ENCODE measurements at regions not wholly inside any gene's neighbourhood (a gene's known extent, or its start where the extent isn't known, plus 50 kb on each side); places are given as distances from the start of the nearest gene placed in this dataset.

GRCh38 chr2:72036595-72036994 is 111.1 kb downstream of the CYP26B1 start:
- no peak for DNase-seq
- TF ChIP-seq POLR2A (IDR thresholded peaks at IDR 0.05; ENCODE audit: low read length) (no peak), GATA1 (IDR thresholded peaks at IDR 0.05; ENCODE audit: low read depth, low read length) (no peak)

DNA sequence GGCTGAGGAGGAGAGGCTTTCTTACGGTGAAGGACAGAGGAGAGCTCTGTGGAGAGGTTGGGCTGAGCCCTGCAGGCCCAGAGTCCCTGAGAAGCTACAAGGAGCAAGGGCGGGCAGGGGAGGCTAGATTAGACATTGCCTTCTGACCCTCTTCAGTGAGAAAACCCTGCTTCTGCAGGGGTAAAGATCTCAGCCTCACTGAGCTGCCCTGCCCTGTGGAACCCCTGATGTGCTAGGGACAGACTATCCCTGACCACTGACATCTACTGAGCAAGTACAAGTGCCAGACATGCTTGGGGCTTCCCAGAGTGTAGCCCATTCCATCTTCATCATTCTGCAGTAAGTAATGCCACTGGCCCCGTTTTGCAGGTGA is 111.5 kb downstream of the CYP26B1 start:
- no peak for DNase-seq
- TF ChIP-seq POLR2A (IDR thresholded peaks at IDR 0.05; ENCODE audit: low read length) (no peak), GATA1 (IDR thresholded peaks at IDR 0.05; ENCODE audit: low read depth, low read length) (no peak)

GRCh38 chr2:72035518-72036172 is 112.0 kb downstream of the CYP26B1 start:
- DNase-seq, result no peak
- TF ChIP-seq GATA1 (IDR thresholded peaks at IDR 0.05; ENCODE audit: low read depth, low read length) (no peak), POLR2A (IDR thresholded peaks at IDR 0.05; ENCODE audit: low read length) (no peak)

- no peak for DNase-seq
- TF ChIP-seq GATA1 (IDR thresholded peaks at IDR 0.05; ENCODE audit: low read depth, low read length), result no peak
- TF ChIP-seq POLR2A (IDR thresholded peaks at IDR 0.05; ENCODE audit: low read length), result no peak
These were observed 113.1 kb downstream of the CYP26B1 start for GRCh38 chr2:72034353-72035095.

DNA sequence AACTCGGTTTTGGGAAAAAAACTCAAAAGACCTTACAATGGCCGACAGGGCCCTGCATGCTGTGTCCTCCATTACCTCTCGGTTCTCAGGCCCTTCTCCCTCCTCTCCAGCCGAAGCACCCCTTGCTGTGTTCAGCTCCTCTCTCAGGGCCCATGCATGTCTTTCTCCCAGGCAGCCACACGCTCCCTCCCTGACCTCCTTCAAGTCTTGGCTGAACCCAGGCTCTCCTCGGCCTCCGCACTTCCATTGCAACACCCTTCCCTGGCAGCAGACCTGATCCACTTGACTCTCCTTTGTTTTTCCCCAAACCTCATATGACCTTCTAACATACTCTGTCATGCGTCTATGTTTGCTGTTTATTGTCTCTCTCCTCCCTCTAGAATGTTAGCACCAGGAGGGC is 114.0 kb downstream of the CYP26B1 start:
- TF ChIP-seq GATA1 (IDR thresholded peaks at IDR 0.05; ENCODE audit: low read depth, low read length), result no peak
- TF ChIP-seq POLR2A (IDR thresholded peaks at IDR 0.05; ENCODE audit: low read length), result no peak
- no peak for DNase-seq

GRCh38 chr2:72032481-72033041 is 115.1 kb downstream of the CYP26B1 start:
- DNase-seq, result no peak
- TF ChIP-seq GATA1 (IDR thresholded peaks at IDR 0.05; ENCODE audit: low read depth, low read length), result no peak
- TF ChIP-seq POLR2A (IDR thresholded peaks at IDR 0.05; ENCODE audit: low read length), result no peak

- no peak for TF ChIP-seq POLR2A (IDR thresholded peaks at IDR 0.05; ENCODE audit: low read length)
- TF ChIP-seq GATA1 (IDR thresholded peaks at IDR 0.05; ENCODE audit: low read depth, low read length), result no peak
- DNase-seq, result no peak
These were observed 116.1 kb downstream of the CYP26B1 start for GRCh38 chr2:72031346-72032110.

DNA sequence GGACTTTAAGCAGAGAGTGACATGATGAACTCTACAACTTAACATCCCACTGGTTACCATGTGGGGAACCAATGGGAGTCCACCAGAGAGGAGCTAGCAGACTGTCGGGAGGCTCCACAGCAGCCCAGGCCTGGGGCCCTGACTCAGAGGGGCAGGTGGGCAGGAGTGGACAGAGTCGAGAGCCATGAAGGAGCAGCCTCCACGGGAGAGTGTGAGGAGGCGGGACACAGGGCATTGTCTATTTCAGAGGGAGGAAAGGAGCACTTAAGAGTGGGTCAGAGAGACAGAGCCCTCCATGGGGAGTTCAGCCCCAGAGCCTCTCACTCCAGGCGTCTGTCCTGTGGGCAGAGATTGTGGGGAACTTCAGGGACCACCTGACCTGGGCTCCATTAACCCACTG is 118.7 kb downstream of the CYP26B1 start:
- DNase-seq, result no peak
- no peak for TF ChIP-seq POLR2A (IDR thresholded peaks at IDR 0.05; ENCODE audit: low read length)

DNA sequence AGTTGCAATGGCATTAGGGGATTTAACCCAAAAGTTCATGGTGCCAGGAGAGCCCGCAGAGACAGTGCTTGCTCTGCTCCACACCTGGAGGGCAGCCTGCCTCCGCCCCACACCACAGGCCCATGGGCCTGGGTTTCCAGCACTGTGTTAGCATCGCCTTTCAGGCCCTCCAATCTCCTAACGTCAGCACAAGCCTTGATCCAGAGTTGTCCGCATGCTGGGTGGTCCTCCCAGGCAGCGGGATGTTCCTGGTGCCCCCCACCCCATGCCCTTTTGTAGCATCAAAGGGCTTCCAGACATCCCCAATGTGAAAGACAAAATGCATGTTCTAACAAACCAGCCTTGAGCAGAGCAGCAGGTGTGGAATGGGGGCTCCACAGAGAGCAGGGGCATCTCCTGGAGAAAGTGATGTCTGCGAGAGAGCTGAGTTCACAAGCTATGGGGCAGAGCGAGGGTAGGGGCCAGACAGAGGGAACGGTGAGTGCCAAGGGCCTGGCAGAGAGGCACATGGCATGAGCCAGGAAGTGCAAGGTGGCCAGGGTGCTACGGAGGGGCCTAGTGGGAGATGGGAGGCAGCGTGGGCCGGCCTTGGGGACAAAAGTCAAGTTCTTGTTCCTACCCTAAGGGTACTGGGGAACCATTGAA is 119.2 kb downstream of the CYP26B1 start:
- TF ChIP-seq POLR2A (IDR thresholded peaks at IDR 0.05; ENCODE audit: low read length), result no peak
- no peak for TF ChIP-seq GATA1 (IDR thresholded peaks at IDR 0.05; ENCODE audit: low read depth, low read length)
- DNase-seq, result no peak

- TF ChIP-seq POLR2A (IDR thresholded peaks at IDR 0.05; ENCODE audit: low read length) (no peak), GATA1 (IDR thresholded peaks at IDR 0.05; ENCODE audit: low read depth, low read length) (no peak)
- DNase-seq, result no peak
These were observed 120.1 kb downstream of the CYP26B1 start for GRCh38 chr2:72027426-72028161.

DNA sequence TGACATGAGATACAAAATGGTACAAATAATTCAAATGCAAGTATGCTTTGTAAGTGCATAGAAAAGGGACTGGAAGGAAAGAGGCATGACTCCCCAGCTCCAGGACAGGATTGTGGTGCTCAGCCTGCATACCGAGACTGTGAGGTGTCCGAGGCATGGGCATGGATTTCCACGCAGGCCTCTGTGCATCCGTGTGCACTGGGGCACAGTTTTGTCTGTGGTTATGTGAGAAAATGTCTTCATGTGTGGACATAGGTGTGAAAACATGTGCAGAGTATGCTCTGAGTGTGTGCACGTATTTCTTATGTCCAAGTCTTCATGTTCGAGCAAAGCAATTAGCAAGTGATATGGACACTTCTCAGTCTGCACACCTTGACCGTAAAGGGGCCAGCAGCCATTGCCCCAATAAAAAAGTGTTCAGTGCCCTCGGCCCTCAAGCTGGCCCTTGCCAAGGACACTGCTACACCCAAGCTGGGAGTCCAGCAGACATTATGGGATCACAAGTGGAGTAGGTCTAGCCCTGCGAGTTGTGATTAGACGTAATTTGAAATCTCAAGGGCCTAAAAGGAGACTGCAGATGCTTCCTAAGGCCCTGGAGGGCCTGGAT is 120.7 kb downstream of the CYP26B1 start:
- TF ChIP-seq GATA1 (IDR thresholded peaks at IDR 0.05; ENCODE audit: low read depth, low read length), result no peak
- no peak for TF ChIP-seq POLR2A (IDR thresholded peaks at IDR 0.05; ENCODE audit: low read length)
- no peak for DNase-seq

DNA sequence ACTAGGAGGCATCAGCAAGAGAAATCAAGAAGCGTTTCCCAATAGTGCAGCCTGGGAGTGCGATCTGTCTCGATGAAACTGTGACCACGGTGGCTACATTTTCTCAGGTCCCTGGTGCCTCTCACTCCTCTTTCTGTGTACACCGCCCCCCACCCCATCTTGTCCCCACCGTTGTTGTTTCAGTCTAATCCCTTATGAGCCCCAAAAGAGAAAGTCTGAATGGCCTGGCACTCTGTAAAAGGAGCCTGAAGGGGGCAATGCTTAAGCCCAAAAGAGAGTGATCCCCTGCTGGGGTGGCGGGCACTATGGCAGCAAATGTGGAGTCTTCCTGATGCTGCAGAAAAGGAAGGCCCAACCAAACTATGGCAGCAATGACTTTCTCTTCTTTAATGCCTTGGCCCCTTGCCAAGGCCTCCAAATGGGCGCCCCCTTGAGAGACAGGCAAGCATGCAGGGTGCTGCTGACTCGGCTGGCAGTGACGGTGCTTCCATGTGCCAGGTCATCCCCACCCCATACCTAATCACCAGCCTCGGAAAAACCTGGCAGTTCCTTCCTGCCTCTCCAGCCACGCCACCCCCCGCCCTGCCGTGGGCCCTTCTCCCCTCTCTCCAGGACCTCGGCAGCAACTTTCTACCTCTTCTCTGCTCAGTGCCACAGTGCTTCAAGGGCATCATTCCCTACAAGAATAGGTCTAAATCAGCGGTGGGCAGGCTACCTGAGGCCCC is 123.0 kb downstream of the CYP26B1 start:
- peak in 1 of 2 experiments; percentile 5 for DNase-seq
- no peak for TF ChIP-seq GATA1 (IDR thresholded peaks at IDR 0.05; ENCODE audit: low read depth, low read length)
- TF ChIP-seq POLR2A (IDR thresholded peaks at IDR 0.05; ENCODE audit: low read length), result no peak
